ENCODE measurements at regions not wholly inside any gene's neighbourhood (a gene's known extent, or its start where the extent isn't known, plus 50 kb on each side); places are given as distances from the start of the nearest gene placed in this dataset.
"Not testable (repeated sequence)": the region's sequence is repeated elsewhere in the genome, so short reads cannot be mapped to it uniquely, and the experiment has no call there.

GRCh38 chr14:95784137-95784536, 70.2 kb upstream of the TCL1A start:
- Histone ChIP-seq H3K27ac (no peak overlapping the region), H3K27me3 (peaks cover 0 to 5% (median 0%) of the 10 kb centered on the region in 4 donors), H3K9me3 (no peaks in the 10 kb centered on the region), H3K4me1 (no peaks in the 10 kb centered on the region), H3K4me3 (no peak overlapping the region), H3K36me3 (no peaks in the 10 kb centered on the region)
- no peak for DNase-seq
- 0% methylated on average over 1 of the region's 1 CpG for WGBS, 2 donors
- TF ChIP-seq POLR2A (IDR thresholded peaks at IDR 0.05) (no peak), CTCF (IDR thresholded peaks at IDR 0.05) (no peak)
- intact Hi-C loops (cut with DNase I) = no loop called here

GRCh38 chr14:95776798-95777534, 63.0 kb upstream of the TCL1A start:
- Histone ChIP-seq H3K36me3 (no peaks in the 10 kb centered on the region), H3K4me1 (no peaks in the 10 kb centered on the region), H3K27me3 (peaks cover 0 to 15% (median 0%) of the 10 kb centered on the region in 4 donors), H3K4me3 (no peak overlapping the region), H3K9me3 (no peaks in the 10 kb centered on the region), H3K27ac (no peak overlapping the region)
- 46 to 60% methylated on average over 2 to 4 of the region's 7 CpGs for WGBS, 2 donors
- intact Hi-C loops (cut with DNase I) = no loop called here
- TF ChIP-seq POLR2A (IDR thresholded peaks at IDR 0.05) (no peak), CTCF (IDR thresholded peaks at IDR 0.05) (no peak)
- DNase-seq = no peak

- no peak for DNase-seq
- intact Hi-C loops (cut with DNase I) = no loop called here
- 55 to 56% methylated on average over 27 to 28 of the region's 28 CpGs for WGBS, 2 donors
- Histone ChIP-seq H3K4me1 (no peaks in the 10 kb centered on the region), H3K4me3 (no peak overlapping the region), H3K27me3 (peaks cover 0 to 25% (median 0%) of the 10 kb centered on the region in 4 donors), H3K36me3 (no peaks in the 10 kb centered on the region), H3K27ac (no peak overlapping the region), H3K9me3 (no peaks in the 10 kb centered on the region)
- peak; percentile 49 to 88 (median 85) for TF ChIP-seq CTCF (IDR thresholded peaks at IDR 0.05)
- TF ChIP-seq POLR2A (IDR thresholded peaks at IDR 0.05) = no peak
These were observed 60.6 kb upstream of the TCL1A start for GRCh38 chr14:95774265-95775160.

GRCh38 chr14:95770777-95771176, 56.9 kb upstream of the TCL1A start:
- WGBS, 2 donors = 20 to 23% methylated on average over 3 of the region's 3 CpGs
- Histone ChIP-seq H3K27me3 (peaks cover 0 to 42% (median 0%) of the 10 kb centered on the region in 4 donors), H3K9me3 (no peaks in the 10 kb centered on the region), H3K27ac (no peak overlapping the region), H3K36me3 (no peaks in the 10 kb centered on the region), H3K4me1 (no peaks in the 10 kb centered on the region), H3K4me3 (no peak overlapping the region)
- intact Hi-C loops (cut with DNase I) = no loop called here
- no peak for DNase-seq
- no peak for TF ChIP-seq POLR2A (IDR thresholded peaks at IDR 0.05)
- no peak for TF ChIP-seq CTCF (IDR thresholded peaks at IDR 0.05)

GRCh38 chr14:95769976-95770375, 56.1 kb upstream of the TCL1A start:
- 25 to 36% methylated on average over 4 of the region's 4 CpGs for WGBS, 2 donors
- TF ChIP-seq POLR2A (IDR thresholded peaks at IDR 0.05) = no peak
- no peak for TF ChIP-seq CTCF (IDR thresholded peaks at IDR 0.05)

GRCh38 chr14:95769431-95769830, 55.5 kb upstream of the TCL1A start:
- H3K36me3 ChIP-seq; DNase-seq; H3K27ac ChIP-seq; H3K9me3 ChIP-seq; H3K4me3 ChIP-seq; H3K4me1 ChIP-seq; intact Hi-C loops (cut with DNase I): not testable (repeated sequence)
- WGBS, 2 donors = 34 to 36% methylated on average over 5 of the region's 5 CpGs
- peaks cover 0 to 50% (median 0%) of the 10 kb centered on the region in 4 donors for H3K27me3 ChIP-seq

More at GRCh38 chr14:95769976-95770375, 56.1 kb upstream of the TCL1A start:
- Histone ChIP-seq H3K4me1 (no peaks in the 10 kb centered on the region), H3K27ac (no peak overlapping the region), H3K9me3 (no peaks in the 10 kb centered on the region), H3K36me3 (no peaks in the 10 kb centered on the region), H3K27me3 (peaks cover 0 to 50% (median 0%) of the 10 kb centered on the region in 4 donors), H3K4me3 (no peak overlapping the region)
- intact Hi-C loops (cut with DNase I) = no loop called here
- no peak for DNase-seq
